PC-3 (cell line): ENCODE measurements at regions not wholly inside any gene's neighbourhood (a gene's known extent, or its start where the extent isn't known, plus 50 kb on each side); places are given as distances from the start of the nearest gene placed in this dataset.

Source experiments
- ATAC-seq: fragments of 200-7000 bp; cut with Tn5 transposase; 2 replicates; pipeline ENCODE4 v1.9.1; 2020; ENCODE audit warnings: mild to moderate bottlenecking, moderate library complexity
- BruUV-seq: library from RNA; stranded (reverse); fragments of 400-500 nt; replicated peaks from 2 replicates; lab custom pipeline; 2021; lab: Mats Ljungman, UMichigan
- CTCF ChIA-PET: fragments of 300-600 bp; sonication (Branson Sonifier 250); formaldehyde crosslinking; loops from one replicate; lab custom pipeline; 2022; ENCODE audit warnings: antibody characterized with exemption; lab: Charles Lee
- POLR2A ChIA-PET: fragments of 300-600 bp; sonication (Branson Sonifier 250); formaldehyde crosslinking; loops from one replicate; lab custom pipeline; 2022; ENCODE audit warnings: antibody characterized with exemption; ENCODE audit not compliant: unreplicated experiment; lab: Charles Lee
- DNase-seq: peaks from one replicate; pipeline ENCODE4 v3.0.0-alpha.2; 2015
- H2AFZ ChIP-seq: fragments of 300-600 bp; sonication (generic); 2 replicates; pipeline ENCODE4 v1.6.0; 2016; ENCODE audit warnings: antibody characterized with exemption, low read length
- H3F3A ChIP-seq: fragments of 300-600 bp; sonication (generic); one replicate; pipeline ENCODE4 v1.6.0; 2017; ENCODE audit warnings: antibody characterized with exemption, low read length, control low read depth, mild to moderate bottlenecking; ENCODE audit not compliant: unreplicated experiment
- H3K27ac ChIP-seq: fragments of 300-600 bp; sonication (generic); 2 replicates; pipeline ENCODE4 v1.5.1; 2016; ENCODE audit warnings: mild to moderate bottlenecking, low read length
- H3K27me3 ChIP-seq: fragments of 300-600 bp; sonication (generic); 2 replicates; pipeline ENCODE4 v1.6.1; 2016; ENCODE audit warnings: low read length, mixed read lengths
- H3K36me3 ChIP-seq: fragments of 300-600 bp; sonication (generic); 2 replicates; pipeline ENCODE4 v1.6.1; 2016; ENCODE audit warnings: low read depth, mixed run types, low read length, mixed read lengths
- H3K4me1 ChIP-seq: fragments of 300-600 bp; sonication (generic); 2 replicates; pipeline ENCODE4 v1.5.1; 2016; ENCODE audit warnings: low read length; ENCODE audit not compliant: insufficient read depth
- H3K4me2 ChIP-seq: fragments of 300-600 bp; sonication (generic); 2 replicates; pipeline ENCODE4 v1.6.0; 2016; ENCODE audit warnings: low read length
- H3K4me3 ChIP-seq: fragments of 300-600 bp; sonication (generic); 2 replicates; pipeline ENCODE4 v1.5.1; 2016; ENCODE audit warnings: mild to moderate bottlenecking, low read length, mixed read lengths
- H3K79me2 ChIP-seq: fragments of 300-600 bp; sonication (generic); 2 replicates; pipeline ENCODE4 v1.6.1; 2017; ENCODE audit warnings: low read length, mixed read lengths
- H3K9ac ChIP-seq: fragments of 300-600 bp; sonication (generic); 2 replicates; pipeline ENCODE4 v1.6.0; 2016; ENCODE audit warnings: mild to moderate bottlenecking, low read length
- H3K9me2 ChIP-seq: fragments of 300-600 bp; sonication (generic); replicated peaks from 2 replicates; pipeline ENCODE4 v1.6.1; 2016; ENCODE audit warnings: mixed run types, low read length, mixed read lengths
- H3K9me3 ChIP-seq: fragments of 300-600 bp; sonication (generic); 2 replicates; pipeline ENCODE4 v1.6.1; 2016; ENCODE audit warnings: low read length, mixed read lengths
- H4K20me1 ChIP-seq: fragments of 300-600 bp; sonication (generic); 2 replicates; pipeline ENCODE4 v1.6.1; 2016; ENCODE audit warnings: low read length, mixed read lengths
- CTCF ChIP-seq: fragments of 300-600 bp; sonication (generic); conservative IDR thresholded peaks from 2 replicates; pipeline ENCODE4 v1.5.1; 2017; ENCODE audit warnings: antibody characterized with exemption, low read depth, mild to moderate bottlenecking, low read length
- EZH2 ChIP-seq: fragments of 300-600 bp; sonication (generic); IDR thresholded peaks from one replicate; pipeline ENCODE4 v1.6.1; 2017; ENCODE audit warnings: antibody characterized with exemption, mild to moderate bottlenecking, low read length; ENCODE audit not compliant: unreplicated experiment
- EZH2phosphoT487 ChIP-seq: fragments of 300-600 bp; sonication (generic); IDR thresholded peaks from 2 replicates; pipeline ENCODE4 v1.6.1; 2018; ENCODE audit warnings: mild to moderate bottlenecking, antibody characterized with exemption, low read length, borderline replicate concordance
- intact Hi-C: fragments of 100-400 bp; cut with micrococcal nuclease; formaldehyde crosslinking; loops from 2 replicates; pipeline ENCODE4 v1.9.0; 2023

DNA sequence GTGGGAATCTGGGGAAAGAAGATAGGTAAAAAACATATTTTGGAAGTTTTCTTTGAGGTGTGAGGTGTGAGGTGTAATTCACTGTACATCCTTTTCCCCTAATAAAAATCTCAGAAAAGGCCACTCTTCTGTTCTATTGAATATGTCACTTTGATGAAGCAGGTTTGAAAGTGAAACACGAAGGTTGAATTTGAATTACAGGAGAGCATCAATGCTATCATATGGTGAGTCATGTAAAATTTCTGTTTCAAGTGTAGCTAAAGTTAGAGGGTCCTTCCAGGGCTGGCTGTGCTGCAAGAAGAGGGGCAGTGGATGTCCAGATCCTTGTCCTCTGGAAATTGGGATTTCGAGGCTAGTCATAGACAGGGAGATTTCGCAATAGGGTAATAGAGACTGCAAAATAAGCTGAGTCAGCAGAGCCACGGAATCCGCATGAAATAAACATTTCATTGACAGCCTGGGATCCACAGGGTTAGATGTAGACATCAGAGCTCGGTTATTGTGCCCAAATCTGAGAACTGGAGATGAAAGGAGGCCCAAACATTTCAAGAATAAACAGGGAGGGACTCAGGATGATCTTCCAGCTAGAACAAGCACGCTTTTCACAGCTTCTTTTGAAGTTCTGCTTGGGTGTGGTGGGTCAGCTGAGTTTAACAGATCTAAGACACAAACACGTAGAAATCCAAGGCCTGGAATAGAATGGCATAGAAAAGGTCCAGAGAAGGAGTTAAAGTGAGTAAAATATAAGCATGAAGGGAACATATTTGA is 194.4 kb upstream of the CDKN2B start:
- no peaks in the 10 kb centered on the region for H4K20me1 ChIP-seq
- no TSS peak for BruUV-seq
- H3K27me3 ChIP-seq, result no peaks in the 10 kb centered on the region
- no peak overlapping the region for H3K9ac ChIP-seq
- ATAC-seq (no peak), DNase-seq (peak; percentile 4)
- H3K27ac ChIP-seq, result no peak overlapping the region
- no peak for TF ChIP-seq CTCF
- TF ChIP-seq EZH2, result no peak
- TF ChIP-seq EZH2phosphoT487, result no peak
- ChIA-PET CTCF (interaction anchor here (0.6 kb wide), 1 partner anchor 195 kb away, joined by 4 read pairs; the partner anchor contains the start of gene CDKN2B), POLR2A (no interaction called here)
- H2AFZ ChIP-seq, result no peak overlapping the region
- H3K4me3 ChIP-seq, result no peak overlapping the region
- no peaks in the 10 kb centered on the region for H3F3A ChIP-seq
- no peaks in the 10 kb centered on the region for H3K79me2 ChIP-seq
- intact Hi-C loops, result no loop called here
- H3K4me2 ChIP-seq, result no peak overlapping the region
- H3K9me2 ChIP-seq, result no peaks in the 10 kb centered on the region
- H3K9me3 ChIP-seq, result no peaks in the 10 kb centered on the region
- H3K36me3 ChIP-seq, result no peaks in the 10 kb centered on the region
- H3K4me1 ChIP-seq, result peaks cover 14% of the 10 kb centered on the region

DNA sequence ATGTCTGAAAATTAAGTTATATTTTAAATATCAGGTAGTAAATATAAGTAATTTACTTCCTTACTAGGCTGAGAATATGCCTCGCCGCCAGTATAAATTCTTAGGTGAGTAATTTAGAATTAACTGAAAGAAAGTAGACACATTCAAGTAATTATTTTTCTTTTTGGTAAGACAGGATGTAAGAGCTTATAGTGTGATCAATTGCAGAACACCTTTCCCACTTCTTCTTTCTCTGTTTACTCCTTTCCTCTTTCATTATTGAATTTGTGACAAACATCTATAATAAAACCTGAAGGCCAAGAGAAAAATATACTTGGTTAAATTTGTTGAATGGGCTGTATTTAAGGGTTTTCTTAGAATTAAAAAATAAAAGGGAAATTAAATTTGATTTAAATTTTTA is 195.1 kb upstream of the CDKN2B start:
- ChIA-PET CTCF (no interaction called here), POLR2A (no interaction called here)
- DNase-seq (no peak), ATAC-seq (no peak)
- Histone ChIP-seq H3K9ac (no peak overlapping the region), H3K27ac (no peak overlapping the region), H3K27me3 (no peaks in the 10 kb centered on the region), H3K9me2 (no peaks in the 10 kb centered on the region), H3K79me2 (no peaks in the 10 kb centered on the region), H3F3A (no peaks in the 10 kb centered on the region), H3K4me2 (no peak overlapping the region), H3K4me3 (no peak overlapping the region), H3K36me3 (no peaks in the 10 kb centered on the region), H2AFZ (no peak overlapping the region), H3K4me1 (peaks cover 21% of the 10 kb centered on the region), H4K20me1 (no peaks in the 10 kb centered on the region), H3K9me3 (no peaks in the 10 kb centered on the region)
- no peak for TF ChIP-seq CTCF
- no peak for TF ChIP-seq EZH2phosphoT487
- TF ChIP-seq EZH2, result no peak
- intact Hi-C loops, result no loop called here
- no TSS peak for BruUV-seq

DNA sequence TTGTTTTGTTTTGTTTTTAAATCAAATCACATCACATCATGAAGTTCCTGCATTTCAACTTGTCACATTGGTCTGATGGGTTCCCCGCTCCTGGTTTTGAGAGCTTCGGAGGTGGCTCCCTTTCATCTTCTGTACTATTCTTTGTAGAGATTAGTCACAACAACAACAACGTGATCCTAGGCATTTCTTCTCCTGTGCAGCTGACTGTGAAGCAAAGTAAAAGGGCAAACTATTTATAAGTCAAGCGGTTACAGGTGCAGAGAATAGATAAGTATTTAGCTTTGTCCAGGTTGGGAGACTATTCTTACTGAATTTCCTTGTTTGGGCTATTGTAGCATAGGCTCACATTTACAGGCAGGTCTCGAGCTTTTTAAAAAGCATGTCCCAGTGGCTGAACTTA is 197.7 kb upstream of the CDKN2B start:
- ChIA-PET POLR2A (no interaction called here), CTCF (no interaction called here)
- H2AFZ ChIP-seq, result no peak overlapping the region
- no TSS peak for BruUV-seq
- intact Hi-C loops, result no loop called here
- peaks cover 35% of the 10 kb centered on the region for H3K4me1 ChIP-seq
- H3K4me2 ChIP-seq, result no peak overlapping the region
- no peaks in the 10 kb centered on the region for H3K9me2 ChIP-seq
- H3F3A ChIP-seq, result peaks cover 4% of the 10 kb centered on the region
- no peak for TF ChIP-seq EZH2
- no peak for TF ChIP-seq EZH2phosphoT487
- no peak for TF ChIP-seq CTCF
- no peak overlapping the region for H3K9ac ChIP-seq
- H3K36me3 ChIP-seq, result no peaks in the 10 kb centered on the region
- ATAC-seq (no peak), DNase-seq (no peak)
- no peaks in the 10 kb centered on the region for H3K79me2 ChIP-seq
- no peaks in the 10 kb centered on the region for H3K9me3 ChIP-seq
- no peaks in the 10 kb centered on the region for H4K20me1 ChIP-seq
- H3K4me3 ChIP-seq, result no peak overlapping the region
- H3K27me3 ChIP-seq, result no peaks in the 10 kb centered on the region
- H3K27ac ChIP-seq, result no peak overlapping the region
